DOHH2 (cell line): ENCODE measurements at regions not wholly inside any gene's neighbourhood (a gene's known extent, or its start where the extent isn't known, plus 50 kb on each side); places are given as distances from the start of the nearest gene placed in this dataset.

ENCODE experiments used
- H3F3A ChIP-seq: fragments of 200-600 bp; sonication (generic), shearing (Covaris generic); 2 replicates; pipeline ENCODE4 v1.6.0; 2016; ENCODE audit warnings: antibody characterized with exemption, mild to moderate bottlenecking; ENCODE audit not compliant: control insufficient read depth, insufficient read depth
- H3K27ac ChIP-seq: fragments of 200-600 bp; sonication (generic); 2 replicates; pipeline ENCODE4 v1.5.1; 2014; ENCODE audit warnings: low read depth, mild to moderate bottlenecking, low read length, moderate library complexity
- H3K27me3 ChIP-seq: fragments of 200-600 bp; sonication (generic); 2 replicates; pipeline ENCODE4 v1.6.1; 2014; ENCODE audit warnings: mild to moderate bottlenecking, low read length, mixed read lengths; ENCODE audit not compliant: control insufficient read depth
- H3K36me3 ChIP-seq: fragments of 200-600 bp; sonication (generic); 2 replicates; pipeline ENCODE4 v1.6.1; 2014; ENCODE audit warnings: mild to moderate bottlenecking, low read length, moderate library complexity, mixed read lengths; ENCODE audit not compliant: control insufficient read depth
- H3K4me1 ChIP-seq: fragments of 200-600 bp; sonication (generic); 2 replicates; pipeline ENCODE4 v1.6.1; 2014; ENCODE audit warnings: mild to moderate bottlenecking, low read length, mixed read lengths; ENCODE audit not compliant: control insufficient read depth
- H3K4me2 ChIP-seq: fragments of 200-600 bp; sonication (generic); 2 replicates; pipeline ENCODE4 v1.6.0; 2014; ENCODE audit warnings: mild to moderate bottlenecking, low read length, moderate library complexity
- H3K4me3 ChIP-seq: fragments of 200-600 bp; sonication (generic); 2 replicates; pipeline ENCODE4 v1.5.1; 2014; ENCODE audit warnings: mild to moderate bottlenecking, low read length, mixed read lengths
- H3K79me2 ChIP-seq: fragments of 200-600 bp; sonication (generic); 2 replicates; pipeline ENCODE4 v1.6.1; 2014; ENCODE audit warnings: mild to moderate bottlenecking, low read length, mixed read lengths; ENCODE audit not compliant: control insufficient read depth
- H3K9me2 ChIP-seq: fragments of 200-600 bp; sonication (generic); replicated peaks from 2 replicates; pipeline ENCODE4 v1.6.1; 2014; ENCODE audit warnings: mild to moderate bottlenecking, low read length, mixed read lengths; ENCODE audit not compliant: control insufficient read depth
- H3K9me3 ChIP-seq: fragments of 200-600 bp; sonication (generic); 2 replicates; pipeline ENCODE4 v1.6.1; 2014; ENCODE audit warnings: antibody characterized with exemption, low read length, mixed read lengths; ENCODE audit not compliant: control insufficient read depth, insufficient read depth
- H4K20me1 ChIP-seq: fragments of 200-600 bp; sonication (generic); 2 replicates; pipeline ENCODE4 v1.6.0; 2014; ENCODE audit warnings: low read depth, mild to moderate bottlenecking, antibody characterized with exemption, low read length, moderate library complexity; ENCODE audit not compliant: control insufficient read depth, insufficient read depth
- CTCF ChIP-seq: fragments of 200-600 bp; sonication (generic); IDR thresholded peaks from one replicate; pipeline ENCODE4 v1.5.1; 2014; ENCODE audit warnings: antibody characterized with exemption, mild to moderate bottlenecking, low read depth, low read length; ENCODE audit not compliant: poor library complexity, severe bottlenecking
- EZH2phosphoT487 ChIP-seq: fragments of 200-600 bp; sonication (generic); IDR thresholded peaks from 2 replicates; pipeline ENCODE4 v1.6.1; 2017; ENCODE audit warnings: borderline replicate concordance, mild to moderate bottlenecking, antibody characterized with exemption, low read length, moderate library complexity, mixed read lengths

GRCh38 chr7:21125297-21125696 is 302.6 kb upstream of the SP4 start:
- Histone ChIP-seq H3K9me2 (no peaks in the 10 kb centered on the region), H3K4me2 (no peak overlapping the region), H4K20me1 (no peaks in the 10 kb centered on the region), H3K27ac (no peak overlapping the region), H3K79me2 (no peaks in the 10 kb centered on the region), H3K9me3 (no peaks in the 10 kb centered on the region), H3K4me1 (no peaks in the 10 kb centered on the region), H3K36me3 (no peaks in the 10 kb centered on the region), H3K4me3 (no peak overlapping the region), H3F3A (no peaks in the 10 kb centered on the region), H3K27me3 (no peaks in the 10 kb centered on the region)
- TF ChIP-seq EZH2phosphoT487 (no peak), CTCF (no peak)

GRCh38 chr7:21128062-21128817 is 299.6 kb upstream of the SP4 start:
- H4K20me1 ChIP-seq, result no peaks in the 10 kb centered on the region
- no peaks in the 10 kb centered on the region for H3K27me3 ChIP-seq
- H3K9me2 ChIP-seq, result no peaks in the 10 kb centered on the region
- TF ChIP-seq EZH2phosphoT487, result no peak
- no peak for TF ChIP-seq CTCF
- H3K36me3 ChIP-seq, result no peaks in the 10 kb centered on the region
- H3K79me2 ChIP-seq, result no peaks in the 10 kb centered on the region
- no peak overlapping the region for H3K4me2 ChIP-seq
- no peak overlapping the region for H3K27ac ChIP-seq
- no peak overlapping the region for H3K4me3 ChIP-seq
- no peaks in the 10 kb centered on the region for H3F3A ChIP-seq
- no peaks in the 10 kb centered on the region for H3K9me3 ChIP-seq
- H3K4me1 ChIP-seq, result no peaks in the 10 kb centered on the region

- TF ChIP-seq EZH2phosphoT487, result no peak
- TF ChIP-seq CTCF, result no peak
- no peaks in the 10 kb centered on the region for H4K20me1 ChIP-seq
- no peaks in the 10 kb centered on the region for H3K79me2 ChIP-seq
- H3K36me3 ChIP-seq, result no peaks in the 10 kb centered on the region
- no peaks in the 10 kb centered on the region for H3K9me3 ChIP-seq
- H3K27me3 ChIP-seq, result no peaks in the 10 kb centered on the region
- H3K27ac ChIP-seq, result no peak overlapping the region
- H3K4me1 ChIP-seq, result no peaks in the 10 kb centered on the region
- H3F3A ChIP-seq, result no peaks in the 10 kb centered on the region
- no peak overlapping the region for H3K4me2 ChIP-seq
- no peaks in the 10 kb centered on the region for H3K9me2 ChIP-seq
- no peak overlapping the region for H3K4me3 ChIP-seq
Observed at GRCh38 chr7:21131897-21132296, 296.0 kb upstream of the SP4 start.
